ENCODE measurements at regions not wholly inside any gene's neighbourhood (a gene's known extent, or its start where the extent isn't known, plus 50 kb on each side); places are given as distances from the start of the nearest gene placed in this dataset.

GRCh38 chr1:4140821-4141220 lies 240.7 kb upstream of the C1orf174 start:
- no peak overlapping the region for H3K27ac ChIP-seq (ENCODE audit: low read depth, low read length)
- H3K4me2 ChIP-seq (ENCODE audit: low read length): no peak overlapping the region
- peaks cover 7% of the 10 kb centered on the region for H3F3A ChIP-seq (ENCODE audit: control insufficient read depth, insufficient read depth)
- H3K36me3 ChIP-seq (ENCODE audit: control insufficient read depth, low read length): no peaks in the 10 kb centered on the region
- no peaks in the 10 kb centered on the region for H4K20me1 ChIP-seq (ENCODE audit: control insufficient read depth, insufficient read depth, low read depth, low read length)
- H3K4me1 ChIP-seq (ENCODE audit: control insufficient read depth, low read length): no peaks in the 10 kb centered on the region
- peaks cover 17% of the 10 kb centered on the region; the same call in 1 of the 2 replicates for H3K9me3 ChIP-seq (ENCODE audit: control insufficient read depth, insufficient read depth, low read length)
- no peak overlapping the region for H3K4me3 ChIP-seq (ENCODE audit: low read length)
- H3K79me2 ChIP-seq (ENCODE audit: control insufficient read depth, low read length): no peaks in the 10 kb centered on the region
- no peaks in the 10 kb centered on the region; the same call in 1 of the 2 replicates for H3K9me2 ChIP-seq (replicated peaks; ENCODE audit: control insufficient read depth, low read length)
- H3K27me3 ChIP-seq (ENCODE audit: control insufficient read depth, low read length): peaks cover 7% of the 10 kb centered on the region; the same call in 1 of the 2 replicates
- no peak for TF ChIP-seq EZH2phosphoT487 (IDR thresholded peaks at IDR 0.05; ENCODE audit: borderline replicate concordance, low read length)
- TF ChIP-seq, protein P1, sequence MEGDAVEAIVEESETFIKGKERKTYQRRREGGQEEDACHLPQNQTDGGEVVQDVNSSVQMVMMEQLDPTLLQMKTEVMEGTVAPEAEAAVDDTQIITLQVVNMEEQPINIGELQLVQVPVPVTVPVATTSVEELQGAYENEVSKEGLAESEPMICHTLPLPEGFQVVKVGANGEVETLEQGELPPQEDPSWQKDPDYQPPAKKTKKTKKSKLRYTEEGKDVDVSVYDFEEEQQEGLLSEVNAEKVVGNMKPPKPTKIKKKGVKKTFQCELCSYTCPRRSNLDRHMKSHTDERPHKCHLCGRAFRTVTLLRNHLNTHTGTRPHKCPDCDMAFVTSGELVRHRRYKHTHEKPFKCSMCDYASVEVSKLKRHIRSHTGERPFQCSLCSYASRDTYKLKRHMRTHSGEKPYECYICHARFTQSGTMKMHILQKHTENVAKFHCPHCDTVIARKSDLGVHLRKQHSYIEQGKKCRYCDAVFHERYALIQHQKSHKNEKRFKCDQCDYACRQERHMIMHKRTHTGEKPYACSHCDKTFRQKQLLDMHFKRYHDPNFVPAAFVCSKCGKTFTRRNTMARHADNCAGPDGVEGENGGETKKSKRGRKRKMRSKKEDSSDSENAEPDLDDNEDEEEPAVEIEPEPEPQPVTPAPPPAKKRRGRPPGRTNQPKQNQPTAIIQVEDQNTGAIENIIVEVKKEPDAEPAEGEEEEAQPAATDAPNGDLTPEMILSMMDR (IDR thresholded peaks at IDR 0.05; ENCODE audit: low read depth, low read length, poor library complexity, severe bottlenecking): no peak

GRCh38 chr1:4144349-4144971 lies 244.4 kb upstream of the C1orf174 start:
- Histone ChIP-seq H3K4me1 (ENCODE audit: control insufficient read depth, low read length) (no peaks in the 10 kb centered on the region), H3F3A (ENCODE audit: control insufficient read depth, insufficient read depth) (no peaks in the 10 kb centered on the region), H3K36me3 (ENCODE audit: control insufficient read depth, low read length) (no peaks in the 10 kb centered on the region), H4K20me1 (ENCODE audit: control insufficient read depth, insufficient read depth, low read depth, low read length) (no peaks in the 10 kb centered on the region), H3K79me2 (ENCODE audit: control insufficient read depth, low read length) (no peaks in the 10 kb centered on the region), H3K4me3 (ENCODE audit: low read length) (no peak overlapping the region), H3K27ac (ENCODE audit: low read depth, low read length) (no peak overlapping the region), H3K9me3 (ENCODE audit: control insufficient read depth, insufficient read depth, low read length) (peaks cover 5% of the 10 kb centered on the region; the same call in 1 of the 2 replicates), H3K27me3 (ENCODE audit: control insufficient read depth, low read length) (no peaks in the 10 kb centered on the region), H3K4me2 (ENCODE audit: low read length) (no peak overlapping the region), H3K9me2 (replicated peaks; ENCODE audit: control insufficient read depth, low read length) (no peaks in the 10 kb centered on the region)
- no peak for TF ChIP-seq EZH2phosphoT487 (IDR thresholded peaks at IDR 0.05; ENCODE audit: borderline replicate concordance, low read length)
- TF ChIP-seq, protein P1 (IDR thresholded peaks at IDR 0.05; ENCODE audit: low read depth, low read length, poor library complexity, severe bottlenecking): no peak

DNA sequence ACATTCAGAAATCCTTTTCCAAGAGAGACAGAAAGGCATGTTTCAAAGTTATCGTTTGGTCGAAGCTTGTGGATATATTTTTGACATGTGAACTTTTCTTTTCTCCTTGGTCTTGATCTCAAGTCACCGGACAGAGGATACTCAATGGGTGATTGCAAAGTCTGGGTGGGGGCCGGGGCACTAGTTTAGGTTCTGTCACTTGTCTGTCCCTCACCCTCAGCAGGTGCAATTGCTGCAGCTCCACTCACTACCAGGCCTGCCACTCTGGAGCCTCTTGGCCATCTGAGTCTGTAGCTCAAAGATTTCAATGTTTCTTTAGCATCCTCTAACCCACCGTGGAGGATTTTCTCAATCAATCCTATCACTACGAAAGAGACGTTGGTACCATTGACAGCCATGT lies 246.0 kb upstream of the C1orf174 start:
- Histone ChIP-seq H3K9me2 (replicated peaks; ENCODE audit: control insufficient read depth, low read length) (no peaks in the 10 kb centered on the region), H3F3A (ENCODE audit: control insufficient read depth, insufficient read depth) (no peaks in the 10 kb centered on the region), H3K27ac (ENCODE audit: low read depth, low read length) (no peak overlapping the region), H3K9me3 (ENCODE audit: control insufficient read depth, insufficient read depth, low read length) (peaks cover 5% of the 10 kb centered on the region; the same call in 1 of the 2 replicates), H3K79me2 (ENCODE audit: control insufficient read depth, low read length) (no peaks in the 10 kb centered on the region), H3K4me2 (ENCODE audit: low read length) (no peak overlapping the region), H3K4me1 (ENCODE audit: control insufficient read depth, low read length) (no peaks in the 10 kb centered on the region), H3K36me3 (ENCODE audit: control insufficient read depth, low read length) (no peaks in the 10 kb centered on the region), H3K27me3 (ENCODE audit: control insufficient read depth, low read length) (no peaks in the 10 kb centered on the region), H3K4me3 (ENCODE audit: low read length) (no peak overlapping the region), H4K20me1 (ENCODE audit: control insufficient read depth, insufficient read depth, low read depth, low read length) (no peaks in the 10 kb centered on the region)
- TF ChIP-seq EZH2phosphoT487 (IDR thresholded peaks at IDR 0.05; ENCODE audit: borderline replicate concordance, low read length): no peak
- TF ChIP-seq, protein P1 (IDR thresholded peaks at IDR 0.05; ENCODE audit: low read depth, low read length, poor library complexity, severe bottlenecking): no peak

All from DOHH2 (cell line).